Stimulated activated memory B cell treated with anti-CD40 and anti-IgM and Interleukin-4, amounts not matched to agents 10 μg/mL and 1 μg/mL and 100 μg/mL, for 72 hours (primary cell): ENCODE measurements at regions not wholly inside any gene's neighbourhood (a gene's known extent, or its start where the extent isn't known, plus 50 kb on each side); places are given as distances from the start of the nearest gene placed in this dataset.
A peak's percentile ranks its signal among the peaks of the same experiment; 100 is the strongest.

Experiments
- ATAC-seq: fragments of 150-1000 bp; cut with Tn5 transposase; 2 replicates; pipeline ENCODE4 v1.10.0; 2021
- H3K27ac Mint-ChIP-seq: one replicate; pipeline ENCODE4 v1.8.0; 2022; ENCODE audit warnings: mild to moderate bottlenecking, mixed read lengths
- H3K27me3 Mint-ChIP-seq: one replicate; pipeline ENCODE4 v1.8.0; 2022; ENCODE audit warnings: mixed read lengths
- H3K36me3 Mint-ChIP-seq: one replicate; pipeline ENCODE4 v1.8.0; 2022; ENCODE audit warnings: mixed read lengths
- H3K4me1 Mint-ChIP-seq: one replicate; pipeline ENCODE4 v1.8.0; 2022; ENCODE audit warnings: mixed read lengths
- H3K4me3 Mint-ChIP-seq: one replicate; pipeline ENCODE4 v1.8.0; 2022; ENCODE audit warnings: mild to moderate bottlenecking, moderate library complexity, mixed read lengths
- H3K9me3 Mint-ChIP-seq: one replicate; pipeline ENCODE4 v1.8.0; 2022; ENCODE audit warnings: mixed read lengths

- no peak overlapping the region for H3K4me3 Mint-ChIP-seq
- H3K36me3 Mint-ChIP-seq = no peaks in the 10 kb centered on the region
- no peak for ATAC-seq
- no peaks in the 10 kb centered on the region for H3K4me1 Mint-ChIP-seq
- H3K9me3 Mint-ChIP-seq = peaks cover 8% of the 10 kb centered on the region
- no peak overlapping the region for H3K27ac Mint-ChIP-seq
- no peaks in the 10 kb centered on the region for H3K27me3 Mint-ChIP-seq
These were observed 502.2 kb upstream of the NRXN1 start for GRCh38 chr2:51534166-51534565.

- Mint-ChIP-seq H3K9me3 (peaks cover 11% of the 10 kb centered on the region), H3K4me1 (no peaks in the 10 kb centered on the region), H3K36me3 (no peaks in the 10 kb centered on the region), H3K27ac (no peak overlapping the region), H3K27me3 (no peaks in the 10 kb centered on the region), H3K4me3 (no peak overlapping the region)
- ATAC-seq = no peak
These were observed 496.2 kb upstream of the NRXN1 start for GRCh38 chr2:51528156-51528555.

- no peak overlapping the region for H3K27ac Mint-ChIP-seq
- H3K27me3 Mint-ChIP-seq = no peaks in the 10 kb centered on the region
- H3K4me3 Mint-ChIP-seq = no peak overlapping the region
- no peak for ATAC-seq
- H3K4me1 Mint-ChIP-seq = no peaks in the 10 kb centered on the region
- peaks cover 11% of the 10 kb centered on the region for H3K9me3 Mint-ChIP-seq
- no peaks in the 10 kb centered on the region for H3K36me3 Mint-ChIP-seq
These were observed 494.8 kb upstream of the NRXN1 start for GRCh38 chr2:51526766-51527165.

GRCh38 chr2:51516667-51517066 is 484.7 kb upstream of the NRXN1 start:
- peaks cover 4% of the 10 kb centered on the region for H3K9me3 Mint-ChIP-seq
- ATAC-seq = no peak
- H3K36me3 Mint-ChIP-seq = no peaks in the 10 kb centered on the region
- H3K4me3 Mint-ChIP-seq = no peak overlapping the region
- H3K4me1 Mint-ChIP-seq = no peaks in the 10 kb centered on the region
- H3K27me3 Mint-ChIP-seq = no peaks in the 10 kb centered on the region
- H3K27ac Mint-ChIP-seq = no peak overlapping the region

- H3K4me3 Mint-ChIP-seq = no peak overlapping the region
- peaks cover 2% of the 10 kb centered on the region for H3K9me3 Mint-ChIP-seq
- H3K27me3 Mint-ChIP-seq = no peaks in the 10 kb centered on the region
- no peaks in the 10 kb centered on the region for H3K4me1 Mint-ChIP-seq
- peak; percentile 51 for ATAC-seq
- no peaks in the 10 kb centered on the region for H3K36me3 Mint-ChIP-seq
- no peak overlapping the region for H3K27ac Mint-ChIP-seq
These were observed 479.1 kb upstream of the NRXN1 start for GRCh38 chr2:51511002-51511401.

- H3K27me3 Mint-ChIP-seq = no peaks in the 10 kb centered on the region
- H3K27ac Mint-ChIP-seq = no peak overlapping the region
- H3K36me3 Mint-ChIP-seq = no peaks in the 10 kb centered on the region
- H3K4me3 Mint-ChIP-seq = no peak overlapping the region
- no peaks in the 10 kb centered on the region for H3K4me1 Mint-ChIP-seq
- peaks cover 2% of the 10 kb centered on the region for H3K9me3 Mint-ChIP-seq
- no peak for ATAC-seq
These were observed 478.4 kb upstream of the NRXN1 start for GRCh38 chr2:51510303-51510702.

GRCh38 chr2:51505533-51505932 is 473.6 kb upstream of the NRXN1 start:
- ATAC-seq = no peak
- Mint-ChIP-seq H3K27me3 (no peaks in the 10 kb centered on the region), H3K9me3 (peaks cover 6% of the 10 kb centered on the region), H3K4me3 (no peak overlapping the region), H3K4me1 (no peaks in the 10 kb centered on the region), H3K27ac (no peak overlapping the region), H3K36me3 (no peaks in the 10 kb centered on the region)

- Mint-ChIP-seq H3K4me3 (no peak overlapping the region), H3K36me3 (no peaks in the 10 kb centered on the region), H3K9me3 (peaks cover 2% of the 10 kb centered on the region)
These were observed 458.8 kb upstream of the NRXN1 start for GRCh38 chr2:51490576-51491234.

GRCh38 chr2:51484605-51485004 is 452.7 kb upstream of the NRXN1 start:
- Mint-ChIP-seq H3K9me3 (no peaks in the 10 kb centered on the region), H3K27me3 (no peaks in the 10 kb centered on the region), H3K27ac (no peak overlapping the region), H3K4me3 (no peak overlapping the region), H3K4me1 (no peaks in the 10 kb centered on the region), H3K36me3 (no peaks in the 10 kb centered on the region)
- no peak for ATAC-seq

More at GRCh38 chr2:51490576-51491234, 458.8 kb upstream of the NRXN1 start:
- Mint-ChIP-seq H3K27ac (no peak overlapping the region), H3K27me3 (no peaks in the 10 kb centered on the region), H3K4me1 (no peaks in the 10 kb centered on the region)
- no peak for ATAC-seq

- ATAC-seq = no peak
- H3K27me3 Mint-ChIP-seq = no peaks in the 10 kb centered on the region
- H3K4me1 Mint-ChIP-seq = no peaks in the 10 kb centered on the region
- no peaks in the 10 kb centered on the region for H3K9me3 Mint-ChIP-seq
- H3K4me3 Mint-ChIP-seq = no peak overlapping the region
- H3K36me3 Mint-ChIP-seq = no peaks in the 10 kb centered on the region
- H3K27ac Mint-ChIP-seq = no peak overlapping the region
These were observed 451.8 kb upstream of the NRXN1 start for GRCh38 chr2:51483720-51484119.

- Mint-ChIP-seq H3K4me1 (no peaks in the 10 kb centered on the region), H3K4me3 (no peak overlapping the region), H3K27ac (no peak overlapping the region), H3K27me3 (no peaks in the 10 kb centered on the region), H3K36me3 (no peaks in the 10 kb centered on the region), H3K9me3 (peaks cover 3% of the 10 kb centered on the region)
- ATAC-seq = no peak
These were observed 440.9 kb upstream of the NRXN1 start for GRCh38 chr2:51472783-51473182.

GRCh38 chr2:51472300-51472699 is 440.4 kb upstream of the NRXN1 start:
- peaks cover 3% of the 10 kb centered on the region for H3K9me3 Mint-ChIP-seq
- ATAC-seq = no peak
- no peaks in the 10 kb centered on the region for H3K36me3 Mint-ChIP-seq
- H3K27ac Mint-ChIP-seq = no peak overlapping the region
- H3K4me3 Mint-ChIP-seq = no peak overlapping the region
- H3K27me3 Mint-ChIP-seq = no peaks in the 10 kb centered on the region
- no peaks in the 10 kb centered on the region for H3K4me1 Mint-ChIP-seq

GRCh38 chr2:51469102-51469501 is 437.2 kb upstream of the NRXN1 start:
- H3K27ac Mint-ChIP-seq = no peak overlapping the region
- H3K4me3 Mint-ChIP-seq = no peak overlapping the region
- H3K27me3 Mint-ChIP-seq = no peaks in the 10 kb centered on the region
- peaks cover 3% of the 10 kb centered on the region for H3K9me3 Mint-ChIP-seq
- ATAC-seq = no peak
- no peaks in the 10 kb centered on the region for H3K4me1 Mint-ChIP-seq
- H3K36me3 Mint-ChIP-seq = no peaks in the 10 kb centered on the region

- Mint-ChIP-seq H3K4me3 (no peak overlapping the region), H3K4me1 (no peaks in the 10 kb centered on the region), H3K27ac (no peak overlapping the region), H3K27me3 (no peaks in the 10 kb centered on the region), H3K9me3 (peaks cover 3% of the 10 kb centered on the region), H3K36me3 (no peaks in the 10 kb centered on the region)
- ATAC-seq = no peak
These were observed 433.4 kb upstream of the NRXN1 start for GRCh38 chr2:51465326-51465725.

- peaks cover 10% of the 10 kb centered on the region for H3K9me3 Mint-ChIP-seq
- no peaks in the 10 kb centered on the region for H3K4me1 Mint-ChIP-seq
- no peaks in the 10 kb centered on the region for H3K36me3 Mint-ChIP-seq
- no peak overlapping the region for H3K4me3 Mint-ChIP-seq
- H3K27ac Mint-ChIP-seq = no peak overlapping the region
- no peak for ATAC-seq
- H3K27me3 Mint-ChIP-seq = no peaks in the 10 kb centered on the region
These were observed 422.2 kb upstream of the NRXN1 start for GRCh38 chr2:51454177-51454576.

- Mint-ChIP-seq H3K27ac (no peak overlapping the region), H3K4me3 (no peak overlapping the region), H3K9me3 (peaks cover 10% of the 10 kb centered on the region), H3K36me3 (no peaks in the 10 kb centered on the region), H3K4me1 (no peaks in the 10 kb centered on the region), H3K27me3 (no peaks in the 10 kb centered on the region)
- no peak for ATAC-seq
These were observed 417.0 kb upstream of the NRXN1 start for GRCh38 chr2:51448911-51449310.

- no peaks in the 10 kb centered on the region for H3K36me3 Mint-ChIP-seq
- no peaks in the 10 kb centered on the region for H3K27me3 Mint-ChIP-seq
- peaks cover 5% of the 10 kb centered on the region for H3K9me3 Mint-ChIP-seq
- no peak for ATAC-seq
- H3K27ac Mint-ChIP-seq = no peak overlapping the region
- H3K4me1 Mint-ChIP-seq = no peaks in the 10 kb centered on the region
- no peak overlapping the region for H3K4me3 Mint-ChIP-seq
These were observed 409.9 kb upstream of the NRXN1 start for GRCh38 chr2:51441786-51442185.
